ENCODE measurements at regions not wholly inside any gene's neighbourhood (a gene's known extent, or its start where the extent isn't known, plus 50 kb on each side); places are given as distances from the start of the nearest gene placed in this dataset.

- Histone ChIP-seq H3K9me3 (ENCODE audit: control insufficient read depth, low read length) (no peaks in the 10 kb centered on the region), H3K27me3 (ENCODE audit: control insufficient read depth, insufficient read depth) (no peaks in the 10 kb centered on the region), H3K27ac (ENCODE audit: low read length) (no peak overlapping the region), H3K4me3 (ENCODE audit: low read length) (no peak overlapping the region), H3K4me1 (ENCODE audit: control insufficient read depth, insufficient read depth, low read length) (no peaks in the 10 kb centered on the region)
- intact Hi-C loops (cut with DNase I) = no loop called here
- 74% methylated on average over 4 of the region's 4 CpGs for WGBS
- DNase-seq (no peak), ATAC-seq (no peak)
These were observed 268.8 kb downstream of the CENPW start for GRCh38 chr6:126608681-126609080.

DNA sequence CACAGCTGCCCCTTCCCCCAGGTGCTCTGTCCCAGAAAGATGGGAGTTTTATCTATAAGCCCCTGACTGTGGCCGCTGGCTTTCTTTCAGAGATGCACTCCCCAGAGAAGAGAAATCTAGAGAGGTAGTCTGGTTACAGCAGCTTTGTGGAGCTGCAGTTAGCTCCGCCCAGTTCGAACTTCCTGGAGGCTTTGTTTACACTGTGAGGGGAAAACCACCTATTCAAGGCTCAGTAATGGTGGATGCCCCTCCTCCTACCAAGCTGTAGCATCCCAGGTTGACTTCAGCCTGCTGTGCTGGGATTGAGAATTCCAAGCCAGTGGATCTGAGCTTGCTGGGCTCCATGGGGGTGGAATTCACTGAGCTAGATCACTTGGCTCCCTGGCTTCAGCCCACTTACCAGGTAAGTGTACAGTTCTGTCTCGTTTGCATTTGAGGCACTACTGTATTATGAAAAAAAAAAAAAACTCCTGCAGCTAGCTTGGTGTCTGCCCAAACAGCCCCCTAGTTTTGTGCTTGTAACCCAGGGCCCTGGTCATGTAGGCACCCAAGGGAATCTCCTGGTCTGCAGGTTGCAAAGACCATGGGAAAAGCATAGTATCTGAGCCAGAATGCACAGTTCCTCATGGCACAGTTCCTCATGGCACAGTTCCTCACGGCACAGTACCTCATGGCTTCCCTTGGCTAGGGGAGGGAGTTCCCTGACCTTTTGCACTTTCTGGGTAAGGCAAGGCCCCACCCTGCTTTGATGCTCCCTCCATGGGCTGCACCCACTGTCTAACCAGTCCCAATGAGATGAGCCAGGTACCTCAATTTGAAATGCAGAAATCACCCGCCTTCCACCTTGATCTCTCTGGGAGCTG, 275.0 kb downstream of the CENPW start:
- Histone ChIP-seq H3K4me1 (ENCODE audit: control insufficient read depth, insufficient read depth, low read length) (no peaks in the 10 kb centered on the region), H3K4me3 (ENCODE audit: low read length) (no peak overlapping the region), H3K9me3 (ENCODE audit: control insufficient read depth, low read length) (no peaks in the 10 kb centered on the region), H3K27ac (ENCODE audit: low read length) (no peak overlapping the region), H3K27me3 (ENCODE audit: control insufficient read depth, insufficient read depth) (no peaks in the 10 kb centered on the region)
- 76% methylated on average over 6 of the region's 6 CpGs for WGBS
- intact Hi-C loops (cut with DNase I) = no loop called here
- ATAC-seq (no peak), DNase-seq (peak in 1 of 3 donors; percentile 11)

- intact Hi-C loops (cut with DNase I) = no loop called here
- Histone ChIP-seq H3K9me3 (ENCODE audit: control insufficient read depth, low read length) (no peaks in the 10 kb centered on the region), H3K4me1 (ENCODE audit: control insufficient read depth, insufficient read depth, low read length) (no peaks in the 10 kb centered on the region), H3K27me3 (ENCODE audit: control insufficient read depth, insufficient read depth) (no peaks in the 10 kb centered on the region), H3K27ac (ENCODE audit: low read length) (no peak overlapping the region), H3K4me3 (ENCODE audit: low read length) (no peak overlapping the region)
- WGBS = 42% methylated on average over 2 of the region's 2 CpGs
- ATAC-seq (no peak), DNase-seq (no peak)
These were observed 277.0 kb downstream of the CENPW start for GRCh38 chr6:126616866-126617265.

DNA sequence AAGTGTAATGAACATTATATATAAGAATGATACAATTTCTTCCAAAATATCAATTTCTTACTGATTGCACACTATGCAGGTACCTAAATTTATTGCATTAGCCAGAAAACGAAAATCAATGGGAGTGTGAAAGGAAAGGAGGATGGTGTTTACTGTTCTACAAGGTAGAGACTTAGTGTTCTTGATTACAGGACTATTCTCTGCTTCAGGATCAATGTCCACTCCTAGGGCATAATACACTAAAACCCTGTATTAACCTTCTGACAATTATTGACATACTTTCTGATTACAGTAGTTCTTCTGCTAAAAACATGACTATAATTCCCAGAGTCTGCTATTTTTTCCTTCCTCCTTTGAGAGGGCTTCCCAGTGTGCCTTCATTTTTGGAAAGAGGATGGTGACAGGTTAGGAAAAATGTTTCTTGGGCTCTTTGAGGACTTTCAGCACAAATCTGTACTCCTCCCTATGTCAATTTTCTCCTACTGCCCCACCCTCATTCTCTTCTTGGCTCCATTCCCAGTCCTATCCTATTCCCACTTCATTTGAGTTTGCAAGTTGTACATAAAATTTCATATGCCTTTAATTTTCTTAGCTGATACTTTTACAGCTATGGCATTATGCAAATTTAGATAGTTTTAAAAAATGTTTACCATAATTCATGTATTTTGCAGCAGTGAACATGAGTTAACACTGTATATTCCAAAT, 278.9 kb downstream of the CENPW start:
- Histone ChIP-seq H3K27me3 (ENCODE audit: control insufficient read depth, insufficient read depth) (no peaks in the 10 kb centered on the region), H3K27ac (ENCODE audit: low read length) (no peak overlapping the region), H3K4me1 (ENCODE audit: control insufficient read depth, insufficient read depth, low read length) (no peaks in the 10 kb centered on the region), H3K9me3 (ENCODE audit: control insufficient read depth, low read length) (no peaks in the 10 kb centered on the region), H3K4me3 (ENCODE audit: low read length) (no peak overlapping the region)
- DNase-seq (no peak), ATAC-seq (no peak)
- 48% methylated on average over 1 of the region's 1 CpG for WGBS
- intact Hi-C loops (cut with DNase I) = no loop called here

DNA sequence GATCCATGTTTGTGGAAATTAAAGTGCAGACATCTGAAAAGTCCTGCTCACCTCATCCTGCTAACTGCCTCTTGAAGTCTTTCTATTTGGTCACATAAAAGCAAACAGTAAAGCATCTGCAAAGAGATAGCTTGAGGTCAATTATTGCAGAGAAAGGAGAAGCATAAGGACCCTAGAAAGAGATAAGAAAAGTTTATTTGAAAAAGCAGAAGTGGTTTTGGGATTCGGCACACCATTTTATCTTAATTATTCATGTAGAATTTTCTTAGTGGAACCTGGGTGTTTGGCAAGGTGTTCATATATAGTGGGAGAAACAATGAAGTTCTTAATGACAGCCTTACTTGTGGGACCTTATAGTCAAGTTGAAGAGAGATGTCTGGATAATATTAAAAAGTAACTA, 280.8 kb downstream of the CENPW start:
- no peak for ATAC-seq
- H3K27ac ChIP-seq (ENCODE audit: low read length) = no peak overlapping the region
- H3K4me3 ChIP-seq (ENCODE audit: low read length) = no peak overlapping the region
- intact Hi-C loops (cut with DNase I) = no loop called here
- no peak for DNase-seq
- H3K4me1 ChIP-seq (ENCODE audit: control insufficient read depth, insufficient read depth, low read length) = no peaks in the 10 kb centered on the region
- H3K27me3 ChIP-seq (ENCODE audit: control insufficient read depth, insufficient read depth) = no peaks in the 10 kb centered on the region
- WGBS = 66% methylated on average over 1 of the region's 1 CpG
- no peaks in the 10 kb centered on the region for H3K9me3 ChIP-seq (ENCODE audit: control insufficient read depth, low read length)

GRCh38 chr6:126625019-126625418, 285.1 kb downstream of the CENPW start:
- H3K27me3 ChIP-seq (ENCODE audit: control insufficient read depth, insufficient read depth) = no peaks in the 10 kb centered on the region
- WGBS = 61% methylated on average over 2 of the region's 2 CpGs
- H3K9me3 ChIP-seq (ENCODE audit: control insufficient read depth, low read length) = no peaks in the 10 kb centered on the region
- intact Hi-C loops (cut with DNase I) = no loop called here
- DNase-seq (no peak), ATAC-seq (no peak)
- H3K4me1 ChIP-seq (ENCODE audit: control insufficient read depth, insufficient read depth, low read length) = no peaks in the 10 kb centered on the region
- H3K27ac ChIP-seq (ENCODE audit: low read length) = no peak overlapping the region
- no peak overlapping the region for H3K4me3 ChIP-seq (ENCODE audit: low read length)

GRCh38 chr6:126628125-126628524, 288.2 kb downstream of the CENPW start:
- Histone ChIP-seq H3K4me3 (ENCODE audit: low read length) (no peak overlapping the region), H3K27ac (ENCODE audit: low read length) (no peak overlapping the region), H3K4me1 (ENCODE audit: control insufficient read depth, insufficient read depth, low read length) (no peaks in the 10 kb centered on the region), H3K27me3 (ENCODE audit: control insufficient read depth, insufficient read depth) (no peaks in the 10 kb centered on the region), H3K9me3 (ENCODE audit: control insufficient read depth, low read length) (no peaks in the 10 kb centered on the region)
- 60% methylated on average over 3 of the region's 3 CpGs for WGBS
- DNase-seq = no peak
- intact Hi-C loops (cut with DNase I) = no loop called here
- ATAC-seq = no peak

DNA sequence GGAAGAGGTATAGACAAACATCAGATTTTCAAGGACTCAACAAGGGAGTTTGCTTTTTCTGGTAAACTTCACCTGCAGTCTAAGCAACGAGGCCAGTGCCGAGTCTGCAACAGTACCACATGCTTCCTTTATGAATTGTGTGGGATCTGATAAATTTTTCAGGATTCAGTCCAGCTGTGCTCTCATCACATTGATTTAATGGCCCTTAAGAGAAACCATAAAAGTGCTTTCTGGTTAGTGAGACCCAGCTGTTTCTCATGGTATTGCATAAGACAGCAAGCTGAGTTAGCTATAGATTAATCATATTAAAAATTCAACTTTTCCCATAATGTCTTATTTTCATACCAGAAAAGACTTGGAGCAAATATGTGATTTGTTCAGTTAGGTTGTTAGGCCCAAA, 291.4 kb downstream of the CENPW start:
- Histone ChIP-seq H3K9me3 (ENCODE audit: control insufficient read depth, low read length) (no peaks in the 10 kb centered on the region), H3K4me3 (ENCODE audit: low read length) (no peak overlapping the region), H3K27me3 (ENCODE audit: control insufficient read depth, insufficient read depth) (no peaks in the 10 kb centered on the region), H3K4me1 (ENCODE audit: control insufficient read depth, insufficient read depth, low read length) (no peaks in the 10 kb centered on the region), H3K27ac (ENCODE audit: low read length) (no peak overlapping the region)
- DNase-seq (no peak), ATAC-seq (no peak)
- 57% methylated on average over 2 of the region's 2 CpGs for WGBS
- intact Hi-C loops (cut with DNase I) = no loop called here

DNA sequence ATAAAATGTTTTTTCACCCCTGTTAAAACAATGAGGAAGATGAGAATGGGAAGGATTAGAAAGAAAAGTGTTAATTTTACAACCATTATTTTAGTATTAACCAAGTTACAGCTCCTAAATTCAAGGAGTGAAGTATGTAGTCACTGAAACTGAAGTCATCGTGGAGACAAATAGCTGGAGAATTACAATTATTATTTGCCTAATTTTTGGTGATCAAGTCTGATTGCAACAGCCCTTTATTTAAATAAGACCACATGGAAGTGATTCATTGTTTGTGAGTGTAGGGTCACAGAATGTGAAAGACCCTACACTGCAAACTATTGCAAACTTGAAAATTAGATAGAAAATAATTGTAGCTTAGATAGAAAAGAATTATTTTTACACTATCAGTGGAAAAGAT, 292.4 kb downstream of the CENPW start:
- intact Hi-C loops (cut with DNase I) = no loop called here
- WGBS = 66% methylated on average over 1 of the region's 1 CpG

DNA sequence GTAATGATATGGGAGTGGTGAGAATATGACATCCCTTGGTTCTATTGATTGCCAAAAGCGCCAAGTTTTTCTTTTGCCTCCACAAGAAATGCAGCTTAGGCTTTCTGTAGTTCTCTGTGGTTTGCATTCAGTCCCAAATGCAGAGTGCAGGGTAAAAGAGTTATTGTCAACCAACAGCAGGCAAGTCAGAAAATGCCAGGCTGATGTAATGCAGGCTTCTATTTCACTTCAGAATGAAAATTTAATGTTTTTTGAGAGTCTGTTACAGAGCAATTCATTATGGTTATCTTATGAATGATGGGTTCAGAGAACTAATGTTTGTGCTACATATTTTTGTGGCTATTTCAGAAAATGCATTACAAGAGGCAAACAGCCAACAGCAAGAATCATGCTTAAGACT, 293.5 kb downstream of the CENPW start:
- ATAC-seq (no peak), DNase-seq (no peak)
- Histone ChIP-seq H3K9me3 (ENCODE audit: control insufficient read depth, low read length) (no peaks in the 10 kb centered on the region), H3K4me3 (ENCODE audit: low read length) (no peak overlapping the region), H3K27me3 (ENCODE audit: control insufficient read depth, insufficient read depth) (no peaks in the 10 kb centered on the region), H3K4me1 (ENCODE audit: control insufficient read depth, insufficient read depth, low read length) (no peaks in the 10 kb centered on the region), H3K27ac (ENCODE audit: low read length) (no peak overlapping the region)
- intact Hi-C loops (cut with DNase I) = no loop called here
- WGBS = 63% methylated on average over 1 of the region's 1 CpG

More for the DNA sequence above, 292.4 kb downstream of the CENPW start:
- no peak for ATAC-seq
- no peaks in the 10 kb centered on the region for H3K4me1 ChIP-seq (ENCODE audit: control insufficient read depth, insufficient read depth, low read length)
- H3K27me3 ChIP-seq (ENCODE audit: control insufficient read depth, insufficient read depth) = no peaks in the 10 kb centered on the region
- DNase-seq = no peak
- no peak overlapping the region for H3K27ac ChIP-seq (ENCODE audit: low read length)
- H3K4me3 ChIP-seq (ENCODE audit: low read length) = no peak overlapping the region
- H3K9me3 ChIP-seq (ENCODE audit: control insufficient read depth, low read length) = no peaks in the 10 kb centered on the region

- 89% methylated on average over 2 of the region's 2 CpGs for WGBS
These were observed 300.4 kb downstream of the CENPW start for GRCh38 chr6:126640356-126640755.

More at GRCh38 chr6:126640356-126640755, 300.4 kb downstream of the CENPW start:
- Histone ChIP-seq H3K27ac (ENCODE audit: low read length) (no peak overlapping the region), H3K27me3 (ENCODE audit: control insufficient read depth, insufficient read depth) (no peaks in the 10 kb centered on the region), H3K4me1 (ENCODE audit: control insufficient read depth, insufficient read depth, low read length) (no peaks in the 10 kb centered on the region), H3K4me3 (ENCODE audit: low read length) (no peak overlapping the region), H3K9me3 (ENCODE audit: control insufficient read depth, low read length) (no peaks in the 10 kb centered on the region)
- intact Hi-C loops (cut with DNase I) = no loop called here
- DNase-seq = no peak
- ATAC-seq = no peak

All from right cardiac atrium (tissue), 5 donors.